ENCODE measurements at regions not wholly inside any gene's neighbourhood (a gene's known extent, or its start where the extent isn't known, plus 50 kb on each side); places are given as distances from the start of the nearest gene placed in this dataset.

GRCh38 chr9:81397481-81398381, 291.6 kb downstream of the TLE1 start:
- Histone ChIP-seq H3K27ac (no peak overlapping the region), H3K4me1 (peaks cover 0 to 40% (median 38%) of the 10 kb centered on the region in 4 donors), H3K27me3 (no peaks in the 10 kb centered on the region), H3K36me3 (no peaks in the 10 kb centered on the region), H3K9me3 (no peaks in the 10 kb centered on the region), H3K4me3 (no peak overlapping the region)
- intact Hi-C loops (cut with DNase I): loop anchor here (5.0 to 10.0 kb wide), 4 partner anchors 97 to 600 kb away; partner anchors contain the start of gene TLE1
- TF ChIP-seq CTCF (IDR thresholded peaks at IDR 0.05) (no peak), EP300 (IDR thresholded peaks at IDR 0.05) (no peak), POLR2A (IDR thresholded peaks at IDR 0.05) (no peak), POLR2AphosphoS5 (IDR thresholded peaks at IDR 0.05) (no peak)
- WGBS, 2 donors: 31 to 67% methylated on average over 9 of the region's 9 CpGs
- DNase-seq: no peak

- H3K36me3 ChIP-seq: no peaks in the 10 kb centered on the region
- H3K4me1 ChIP-seq: peaks cover 0 to 40% (median 38%) of the 10 kb centered on the region in 4 donors
- TF ChIP-seq POLR2AphosphoS5 (IDR thresholded peaks at IDR 0.05) (peak in 3 of 4 donors; percentile 9 to 46 (median 34)), POLR2A (IDR thresholded peaks at IDR 0.05) (no peak)
- no peak overlapping the region for H3K4me3 ChIP-seq
- intact Hi-C loops (cut with DNase I): loop anchor here (5.0 to 10.0 kb wide), 4 partner anchors 98 to 599 kb away; partner anchors contain the start of gene TLE1
- H3K27me3 ChIP-seq: no peaks in the 10 kb centered on the region
- 84 to 86% methylated on average over 9 of the region's 9 CpGs for WGBS, 2 donors
- H3K27ac ChIP-seq: peak overlapping the region in 3 of 4 donors; percentile 30 to 75 (median 72)
- no peak for DNase-seq
- no peaks in the 10 kb centered on the region for H3K9me3 ChIP-seq
Measured at GRCh38 chr9:81396528-81396927, 292.8 kb downstream of the TLE1 start.

GRCh38 chr9:81395676-81396054, 293.7 kb downstream of the TLE1 start:
- no peak for DNase-seq
- 61 to 74% methylated on average over 4 of the region's 4 CpGs for WGBS, 2 donors
- intact Hi-C loops (cut with DNase I): loop anchor here (5.0 to 10.0 kb wide), 4 partner anchors 99 to 598 kb away; partner anchors contain the start of gene TLE1
- H3K27me3 ChIP-seq: no peaks in the 10 kb centered on the region
- H3K9me3 ChIP-seq: no peaks in the 10 kb centered on the region
- no peaks in the 10 kb centered on the region for H3K36me3 ChIP-seq
- TF ChIP-seq EP300 (IDR thresholded peaks at IDR 0.05): no peak
- TF ChIP-seq POLR2A (IDR thresholded peaks at IDR 0.05): no peak
- no peak for TF ChIP-seq POLR2AphosphoS5 (IDR thresholded peaks at IDR 0.05)
- no peak for TF ChIP-seq CTCF (IDR thresholded peaks at IDR 0.05)
- H3K27ac ChIP-seq: peak overlapping the region; percentile 27 to 75 (median 71)
- no peak overlapping the region for H3K4me3 ChIP-seq
- H3K4me1 ChIP-seq: peaks cover 0 to 40% (median 38%) of the 10 kb centered on the region in 4 donors

- H3K36me3 ChIP-seq: no peaks in the 10 kb centered on the region
- no peak for DNase-seq
- H3K9me3 ChIP-seq: no peaks in the 10 kb centered on the region
- 63 to 75% methylated on average over 3 of the region's 3 CpGs for WGBS, 2 donors
- H3K27ac ChIP-seq: peak overlapping the region; percentile 52 to 75 (median 71)
- intact Hi-C loops (cut with DNase I): loop anchor here (5.0 to 10.0 kb wide), 4 partner anchors 100 to 598 kb away; partner anchors contain the start of gene TLE1
- TF ChIP-seq CTCF (IDR thresholded peaks at IDR 0.05) (no peak), POLR2A (IDR thresholded peaks at IDR 0.05) (no peak), POLR2AphosphoS5 (IDR thresholded peaks at IDR 0.05) (no peak), EP300 (IDR thresholded peaks at IDR 0.05) (no peak)
- peaks cover 0 to 40% (median 38%) of the 10 kb centered on the region in 4 donors for H3K4me1 ChIP-seq
- H3K27me3 ChIP-seq: no peaks in the 10 kb centered on the region
- H3K4me3 ChIP-seq: no peak overlapping the region
Measured at GRCh38 chr9:81394881-81395675, 294.3 kb downstream of the TLE1 start.

Data from sigmoid colon (tissue), 6 donors.